SK-N-SH treated with all-trans-retinoic acid at 6 μM for 48 hours (cell line): ENCODE measurements at regions not wholly inside any gene's neighbourhood (a gene's known extent, or its start where the extent isn't known, plus 50 kb on each side); places are given as distances from the start of the nearest gene placed in this dataset.

ENCODE experiments used
- BACH2 ChIP-seq: fragments of 250-450 bp; sonication (Bioruptor Pico); IDR thresholded peaks from 2 replicates; pipeline ENCODE4 v1.9.0; 2021; ENCODE audit warnings: mild to moderate bottlenecking, borderline replicate concordance
- CSDC2 ChIP-seq: fragments of 250-450 bp; sonication (Bioruptor Pico); IDR thresholded peaks from 2 replicates; pipeline ENCODE4 v1.5.0; 2020; ENCODE audit warnings: mild to moderate bottlenecking, moderate library complexity
- POU6F1 ChIP-seq: fragments of 250-450 bp; sonication (Bioruptor Pico); IDR thresholded peaks from 2 replicates; pipeline ENCODE4 v1.8.0; 2021; ENCODE audit warnings: low read depth, mild to moderate bottlenecking, moderate library complexity, borderline replicate concordance
- ZFP3 ChIP-seq: fragments of 250-450 bp; sonication (Bioruptor Pico); IDR thresholded peaks from 2 replicates; pipeline ENCODE4 v1.5.0; 2020; ENCODE audit warnings: mild to moderate bottlenecking, moderate library complexity
- ZNF565 ChIP-seq: fragments of 450-650 bp; formaldehyde crosslinking; conservative IDR thresholded peaks from 2 replicates; pipeline ENCODE4 v1.5.0; 2020; ENCODE audit warnings: low read depth, mild to moderate bottlenecking, moderate library complexity

DNA sequence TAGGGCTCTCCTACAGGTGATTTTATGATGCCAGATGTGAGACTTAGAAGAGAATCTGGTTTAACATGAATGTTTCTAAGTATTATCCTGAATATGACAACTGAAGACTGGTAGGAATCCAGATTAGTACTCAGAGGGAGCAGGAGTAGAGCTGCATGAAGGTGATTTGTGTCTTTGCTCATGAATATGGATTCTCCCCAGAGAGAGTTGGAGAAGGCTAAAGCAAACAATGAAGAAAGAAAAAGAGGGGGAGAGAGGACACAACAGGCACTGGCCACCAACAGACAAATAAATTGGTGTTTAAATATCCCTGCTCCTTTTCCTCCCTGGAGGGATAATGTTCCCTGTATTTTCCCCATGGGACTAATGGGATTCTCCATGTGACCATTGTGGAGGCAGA, 427.0 kb upstream of the KLF12 start:
- TF ChIP-seq BACH2 (CRISPR knock-in tag) (no peak), ZFP3 (no peak), CSDC2 (no peak), POU6F1 (CRISPR knock-in tag) (no peak), ZNF565 (CRISPR knock-in tag) (no peak)
